Activated effector memory CD4-positive, alpha-beta T cell treated with Interleukin-2 at 50 U/mL for 16 hours (primary cell): ENCODE measurements at regions not wholly inside any gene's neighbourhood (a gene's known extent, or its start where the extent isn't known, plus 50 kb on each side); places are given as distances from the start of the nearest gene placed in this dataset.
"Not testable (repeated sequence)": the region's sequence is repeated elsewhere in the genome, so short reads cannot be mapped to it uniquely, and the experiment has no call there.

Experiments used
- DNase-seq: peaks from one replicate; pipeline ENCODE4 v3.0.0-alpha.2; 2020

DNA sequence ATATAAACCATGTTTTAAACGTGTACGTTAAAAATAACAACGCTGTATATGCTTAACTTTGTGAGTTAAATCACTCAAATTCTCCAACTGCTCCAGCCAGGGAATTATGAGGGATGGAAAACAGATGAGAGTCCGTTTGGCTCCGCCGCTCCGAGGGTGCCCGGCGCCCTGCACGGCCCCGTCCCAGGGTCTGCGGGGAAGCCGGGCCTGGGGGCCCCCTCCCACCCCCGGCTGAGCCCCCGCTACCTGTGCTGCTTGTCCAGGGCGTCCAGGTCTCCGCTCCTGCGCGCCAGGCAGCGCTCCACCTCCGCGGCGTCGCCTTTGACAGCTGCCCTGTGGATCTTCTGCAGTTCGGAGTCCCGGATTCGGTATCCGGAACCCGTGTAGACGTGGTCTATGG, 415.5 kb downstream of the FOXD4L4 start:
- not testable (repeated sequence) for DNase-seq

DNA sequence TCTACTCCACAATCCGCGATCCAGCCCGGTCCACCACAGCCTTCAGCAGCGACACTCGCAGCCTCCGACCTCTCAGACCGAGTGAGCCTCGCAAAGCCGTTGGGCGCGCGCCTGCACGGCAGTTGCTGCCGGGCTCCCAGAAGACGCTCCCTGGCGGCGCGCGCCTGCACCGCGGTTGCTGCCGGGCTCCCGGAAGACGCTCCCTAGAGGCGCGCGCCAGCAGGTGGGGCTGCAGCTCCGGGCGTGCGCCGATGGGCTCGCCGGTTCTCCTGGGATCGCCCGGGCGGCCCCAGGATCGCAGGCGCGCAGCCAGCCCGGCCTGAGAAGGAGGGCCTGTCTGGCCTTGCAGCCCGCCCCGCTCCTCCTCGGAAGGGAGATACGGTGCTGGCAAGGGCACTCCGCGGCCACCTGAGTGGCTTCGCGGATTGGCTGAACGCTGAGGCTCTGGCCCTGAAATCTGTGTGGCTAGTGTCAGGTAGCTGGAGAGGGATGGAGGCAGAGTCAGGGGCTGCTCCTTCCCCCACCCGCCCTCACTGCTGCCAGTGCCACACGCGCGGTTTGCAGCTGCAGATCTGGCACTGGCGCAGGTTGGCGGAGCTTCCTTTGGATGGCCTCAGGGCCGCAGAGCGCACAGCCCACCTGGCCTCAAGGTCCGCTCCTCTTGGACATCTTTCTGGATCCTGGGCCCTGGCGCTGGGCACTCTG, 416.2 kb downstream of the FOXD4L4 start:
- DNase-seq = not testable (repeated sequence)

DNA sequence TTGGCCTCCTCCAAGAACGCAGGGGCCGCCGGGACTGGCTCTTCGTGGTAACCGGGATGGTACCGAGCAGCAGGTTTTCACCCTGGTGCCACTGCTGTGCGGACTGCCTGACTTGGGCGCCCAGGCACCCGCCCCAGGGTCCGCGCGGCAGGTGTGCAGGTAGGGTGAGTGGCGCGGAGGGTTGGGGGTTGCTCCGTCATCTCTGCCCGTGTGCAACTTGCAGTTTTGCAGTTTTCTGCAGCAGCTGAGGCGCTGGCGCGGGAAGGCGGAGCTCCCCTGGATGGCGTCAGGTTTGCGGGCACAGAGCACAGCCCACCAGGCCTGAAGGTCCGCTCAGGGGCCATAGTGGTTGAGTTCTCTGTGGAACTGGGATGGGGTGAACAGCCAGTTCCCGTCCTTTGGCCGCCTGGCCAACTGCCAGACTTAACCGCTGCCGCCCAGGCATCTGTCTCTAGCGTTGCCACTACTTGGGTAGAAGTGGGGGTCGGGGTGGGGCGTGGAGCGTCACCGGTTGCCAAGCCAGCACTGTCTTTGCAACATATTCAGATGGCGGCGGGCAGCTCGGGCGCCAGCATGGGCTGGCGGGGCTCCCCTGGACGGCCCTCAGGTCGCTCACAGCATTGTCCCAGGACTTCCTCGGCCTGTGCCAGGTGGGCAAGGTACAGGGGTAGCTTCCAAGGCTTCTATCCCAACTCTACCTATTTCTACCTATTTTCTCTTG, 417.2 kb downstream of the FOXD4L4 start:
- not testable (repeated sequence) for DNase-seq

DNA sequence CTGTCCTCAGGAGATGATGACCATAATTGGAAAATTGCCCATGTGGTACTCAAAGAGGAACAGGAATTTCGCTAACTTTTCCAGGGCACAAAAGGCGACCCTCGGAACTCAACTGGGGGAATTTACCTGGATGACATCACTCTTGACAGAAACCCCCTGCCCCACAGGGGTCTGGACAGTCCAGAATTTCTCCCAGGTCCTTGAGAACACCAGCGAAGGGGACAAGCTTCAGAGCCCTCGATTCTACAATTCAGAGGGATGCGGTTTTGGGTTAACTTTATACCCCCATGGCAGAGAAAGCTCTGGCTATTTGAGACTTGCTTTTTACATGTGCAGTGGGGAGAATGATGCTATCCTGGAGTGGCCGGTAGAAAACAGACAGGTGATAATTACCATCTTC, 445.4 kb downstream of the FOXD4L4 start:
- not testable (repeated sequence) for DNase-seq

DNA sequence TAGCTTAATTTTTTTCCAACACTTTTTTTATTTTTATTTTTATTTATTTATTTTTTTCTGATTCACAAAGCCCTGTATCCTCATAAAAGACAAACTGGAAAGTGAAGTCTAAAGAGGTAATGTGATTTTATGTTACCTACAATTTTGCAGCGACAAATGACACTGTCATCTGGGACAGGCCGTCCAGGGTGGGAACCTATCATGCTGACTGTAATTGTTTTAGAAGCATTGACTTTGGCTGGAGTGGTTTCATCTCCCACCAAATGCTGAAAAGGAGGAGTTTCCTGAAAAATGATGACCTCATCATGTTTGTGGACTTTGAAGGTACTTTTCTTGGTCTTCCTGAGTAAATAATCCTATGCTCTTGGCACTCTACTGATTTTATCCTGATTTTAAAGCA, 446.7 kb downstream of the FOXD4L4 start:
- DNase-seq = not testable (repeated sequence)

DNA sequence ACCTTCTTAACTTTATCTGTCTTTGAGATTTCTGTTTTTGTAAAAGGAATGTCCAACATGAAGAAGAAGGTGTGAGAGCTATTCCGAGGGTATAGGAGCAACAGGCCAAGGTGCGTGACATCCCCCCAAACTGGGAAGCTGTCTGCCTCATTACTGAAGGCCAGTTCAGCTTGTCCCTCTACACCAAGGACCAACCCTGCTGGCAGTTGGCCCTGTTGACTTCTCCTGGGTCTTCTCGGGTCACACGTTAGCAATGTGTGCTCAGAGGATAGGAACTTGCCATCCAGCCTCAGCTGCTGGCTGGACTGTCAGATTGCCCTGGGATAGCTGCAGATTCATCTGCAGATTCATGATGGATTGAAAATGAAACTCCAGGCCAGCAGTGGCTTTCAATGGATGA, 460.3 kb downstream of the FOXD4L4 start:
- DNase-seq = not testable (repeated sequence)

DNA sequence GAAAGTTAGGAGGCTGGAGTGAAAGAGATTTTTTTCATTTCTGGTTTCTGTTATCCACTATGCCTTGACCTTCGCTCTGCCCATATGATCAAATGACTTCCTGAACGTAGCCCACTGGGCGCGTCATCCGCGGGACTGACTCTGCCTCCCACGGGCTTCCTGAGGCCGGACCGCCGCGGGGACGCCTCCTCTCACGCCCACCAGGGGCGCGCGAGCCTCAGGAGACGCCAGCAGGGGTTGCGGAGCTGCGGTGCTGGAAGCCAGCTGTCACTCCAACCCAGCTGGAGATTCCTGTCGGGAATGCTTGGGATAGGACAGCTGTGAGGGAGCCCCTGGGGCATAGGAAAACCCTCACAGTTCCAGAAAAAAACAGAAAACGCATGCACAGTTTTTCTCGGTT, 461.5 kb downstream of the FOXD4L4 start:
- DNase-seq = not testable (repeated sequence)

DNA sequence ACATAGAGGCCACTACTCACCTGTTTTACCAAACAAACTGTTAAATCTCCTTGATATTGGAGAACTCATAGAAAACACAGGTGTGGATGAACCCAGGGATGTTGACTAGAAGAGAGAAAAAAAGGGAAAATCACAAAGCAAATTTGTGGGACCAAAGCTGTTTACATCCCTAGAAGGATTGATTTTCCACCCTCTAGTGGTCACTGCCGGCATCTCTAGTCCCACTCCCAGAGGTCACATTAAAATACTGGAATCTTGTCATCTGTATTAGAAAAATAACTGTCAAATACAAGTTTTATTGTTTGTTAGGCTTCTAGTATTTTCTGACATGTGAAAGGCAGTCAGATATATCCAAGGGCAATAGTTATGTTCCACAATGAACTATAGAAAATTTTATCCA, 469.7 kb downstream of the FOXD4L4 start:
- not testable (repeated sequence) for DNase-seq

DNA sequence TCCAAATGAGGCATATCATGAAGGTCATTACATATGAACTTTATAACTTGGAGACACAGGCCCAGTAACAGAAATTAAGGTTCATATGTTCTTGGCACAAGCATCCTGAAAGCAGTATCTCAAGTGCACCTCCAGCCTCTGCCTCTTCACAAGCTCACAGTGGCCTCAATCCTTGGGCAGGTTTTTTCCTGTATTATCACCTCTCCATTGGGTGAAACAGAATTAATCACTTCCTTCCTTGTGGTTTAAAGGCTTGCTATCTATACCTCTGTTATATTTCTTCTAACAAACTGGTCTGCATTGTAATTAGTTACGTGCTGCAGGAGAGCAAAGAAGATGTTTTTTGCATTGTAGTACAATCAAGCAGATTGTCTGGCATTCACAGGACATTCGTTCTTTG, 471.0 kb downstream of the FOXD4L4 start:
- DNase-seq = not testable (repeated sequence)

DNA sequence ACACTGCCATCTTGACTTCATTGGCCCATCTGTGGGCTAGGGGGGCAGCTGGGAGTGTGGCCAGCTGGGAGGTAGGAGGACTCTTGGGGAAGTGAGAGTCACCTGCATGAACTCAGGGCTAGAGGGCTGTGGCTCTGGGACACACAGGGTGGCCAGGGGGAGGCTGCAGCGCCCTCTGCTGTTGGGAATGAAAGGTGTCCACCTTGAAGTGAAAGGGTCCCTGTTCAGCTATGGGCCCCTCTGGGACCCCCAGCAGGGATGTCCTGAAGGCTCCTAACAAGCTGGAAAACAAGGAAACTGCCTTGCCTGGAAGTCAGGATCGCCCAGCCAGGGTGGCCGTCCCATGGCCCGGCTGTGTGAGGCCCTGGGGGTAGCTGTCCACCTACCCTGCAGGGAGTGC, 507.8 kb downstream of the FOXD4L4 start:
- DNase-seq = not testable (repeated sequence)

DNA sequence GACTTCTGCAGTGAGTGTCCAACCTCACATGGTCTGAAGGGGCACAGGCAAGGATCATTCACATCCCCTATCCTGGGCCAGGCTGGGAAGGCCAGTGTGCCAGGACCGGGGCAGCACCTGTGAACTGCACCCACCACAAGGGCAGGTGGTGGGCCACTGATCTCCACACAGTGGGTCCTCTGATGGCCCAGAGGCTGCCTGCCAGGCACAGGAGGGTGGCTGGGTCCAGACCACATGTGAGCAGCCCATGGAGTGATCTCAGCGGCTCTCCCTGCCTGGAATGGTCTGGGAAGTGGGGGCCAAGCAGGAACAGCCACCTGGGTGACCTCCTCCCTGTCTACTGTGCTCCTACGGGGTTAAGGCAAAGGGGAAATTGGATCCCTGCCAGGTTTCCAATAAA, 508.5 kb downstream of the FOXD4L4 start:
- not testable (repeated sequence) for DNase-seq

DNA sequence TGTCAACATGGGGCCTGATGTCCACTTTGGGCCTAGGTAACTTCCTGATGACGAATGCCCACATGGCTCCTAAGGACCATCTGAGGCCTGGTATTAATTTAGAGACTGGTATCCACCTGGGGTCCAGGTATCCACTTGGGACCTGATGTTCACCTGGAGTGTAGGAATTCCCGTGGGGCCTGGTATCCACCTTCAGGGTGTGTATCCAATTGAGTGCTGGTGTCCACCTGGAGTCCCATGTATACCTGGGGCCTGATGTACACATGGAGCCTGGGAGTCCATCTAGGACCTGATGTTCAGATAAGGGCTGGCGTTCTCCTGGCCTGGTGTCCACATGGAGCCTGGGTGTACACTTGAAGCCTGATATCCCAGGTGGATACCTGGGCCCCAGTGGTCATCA, 520.6 kb downstream of the FOXD4L4 start:
- DNase-seq = not testable (repeated sequence)

DNA sequence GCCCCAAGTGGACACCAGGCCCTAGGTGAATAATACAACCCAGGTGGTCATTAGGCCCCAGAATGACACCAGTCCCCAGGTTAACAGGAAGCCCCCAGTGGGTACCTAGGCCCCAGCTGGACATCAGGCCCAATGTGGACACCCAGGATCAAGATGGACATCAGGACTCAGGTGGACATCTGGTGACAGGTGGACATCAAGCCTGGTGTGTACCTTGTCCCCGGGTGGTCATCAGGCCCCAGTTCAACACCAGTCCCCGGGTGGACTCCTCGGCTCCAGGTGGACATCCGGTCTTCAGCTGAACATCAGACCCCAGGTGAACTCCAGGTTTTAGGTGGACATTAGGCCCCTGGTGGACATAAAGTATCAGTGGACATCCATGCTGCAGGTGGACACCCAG, 524.6 kb downstream of the FOXD4L4 start:
- DNase-seq = not testable (repeated sequence)

DNA sequence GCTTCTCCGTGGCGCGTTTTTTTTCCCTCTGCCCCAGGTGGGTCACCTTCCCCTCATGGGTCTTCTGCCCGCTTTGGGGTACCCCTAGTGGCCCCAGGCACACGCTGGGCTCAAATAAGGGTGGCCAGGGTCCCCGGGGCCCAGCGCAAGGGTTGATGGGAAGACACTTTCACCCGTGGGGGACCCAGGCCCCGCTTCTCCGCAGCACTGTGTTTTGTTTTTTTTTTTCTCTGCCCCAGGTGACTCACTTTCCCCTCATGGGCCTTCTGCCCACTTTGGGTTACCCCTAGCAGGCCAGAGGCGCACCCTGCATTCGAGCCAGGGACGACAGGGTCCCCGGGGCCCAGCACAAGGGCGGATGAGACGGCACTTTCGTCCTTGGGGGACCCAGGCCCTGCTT, 526.7 kb downstream of the FOXD4L4 start:
- DNase-seq = not testable (repeated sequence)

DNA sequence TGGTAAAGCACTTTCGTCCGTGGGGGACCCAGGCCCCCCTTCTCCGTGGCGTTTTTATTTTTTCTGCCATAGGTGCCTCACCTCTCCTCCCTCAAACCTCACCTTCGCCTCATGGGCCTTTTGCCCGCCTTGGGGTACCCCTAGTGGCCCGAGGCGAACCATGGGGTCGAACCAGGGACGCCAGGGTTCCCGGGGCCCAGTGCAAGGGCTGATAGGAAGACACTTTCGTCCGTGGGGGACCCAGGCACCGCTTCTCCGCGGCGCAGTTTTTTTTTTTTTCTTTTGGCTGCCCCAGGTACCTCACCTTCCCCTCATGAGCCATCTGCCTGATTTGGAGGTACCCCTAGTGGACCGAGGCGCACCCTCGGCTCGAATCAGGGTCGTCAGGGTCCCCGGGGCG, 527.8 kb downstream of the FOXD4L4 start:
- DNase-seq = not testable (repeated sequence)

DNA sequence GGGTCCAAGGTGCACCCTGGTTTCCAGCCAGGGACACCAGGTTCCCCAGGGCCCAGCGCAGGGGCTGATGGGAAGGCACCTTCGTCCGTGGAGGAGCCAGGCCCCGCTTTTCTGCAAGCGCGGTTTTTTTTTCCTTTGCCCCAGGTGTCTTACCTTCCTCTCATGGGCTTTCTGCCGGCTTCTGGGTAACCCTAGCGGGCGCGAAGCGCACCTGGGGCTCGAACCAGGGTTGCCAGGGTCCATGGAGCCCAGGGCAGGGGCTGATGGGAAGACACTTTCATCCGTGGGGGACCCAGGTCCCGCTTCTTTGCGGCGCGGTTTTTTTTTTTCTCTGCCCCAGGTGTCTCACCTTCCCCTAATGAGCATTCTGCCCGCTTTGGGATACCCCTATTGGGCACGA, 529.3 kb downstream of the FOXD4L4 start:
- DNase-seq = not testable (repeated sequence)

DNA sequence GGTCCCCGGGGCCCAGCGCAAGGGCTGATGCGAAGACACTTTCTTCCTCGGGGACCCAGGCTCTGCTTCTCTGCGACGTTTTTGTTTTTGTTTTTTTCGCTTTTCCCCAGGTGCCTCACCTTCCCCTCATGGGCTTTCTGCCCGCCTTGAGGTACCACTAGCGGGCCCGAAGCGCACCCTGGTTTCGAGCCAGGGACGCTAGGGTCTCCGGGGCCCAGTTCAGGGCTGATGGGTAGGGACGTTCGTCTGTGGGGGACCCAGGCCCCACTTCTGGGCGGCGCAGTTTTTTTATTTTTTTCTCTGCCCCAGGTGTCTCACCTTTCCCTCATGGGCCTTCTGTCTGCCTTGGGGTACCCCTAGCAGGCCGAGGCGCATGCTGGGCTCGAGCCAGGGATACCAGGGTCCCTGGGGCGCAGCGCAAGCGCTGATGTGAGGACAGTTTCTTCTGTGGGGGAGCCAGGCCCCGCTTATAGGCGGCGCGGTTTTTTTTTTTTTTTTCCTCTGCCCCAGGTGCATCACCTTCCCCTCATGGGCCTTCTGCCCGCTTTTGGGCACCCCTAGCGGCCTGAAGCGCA, 530.0 kb downstream of the FOXD4L4 start:
- DNase-seq = not testable (repeated sequence)

DNA sequence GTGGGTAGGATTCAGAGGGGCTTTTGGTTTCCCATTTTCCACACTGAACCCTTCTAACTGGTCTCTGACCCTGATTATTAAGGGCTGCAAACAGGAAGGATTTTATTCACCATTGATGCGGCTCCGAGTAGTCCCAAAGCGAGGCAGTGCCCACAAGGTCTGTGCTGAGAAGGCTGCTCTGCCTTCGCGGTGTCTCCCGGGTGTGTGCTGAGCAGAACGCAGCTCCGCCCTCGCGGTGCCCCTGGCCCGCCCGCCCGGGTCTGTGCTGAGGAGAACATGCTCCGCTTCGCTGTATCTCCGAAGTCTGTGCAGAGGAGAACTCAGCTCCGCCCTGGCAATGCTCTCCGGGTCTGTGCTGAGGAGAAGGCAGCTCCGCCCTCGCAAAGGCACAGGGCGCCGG, 530.7 kb downstream of the FOXD4L4 start:
- DNase-seq = not testable (repeated sequence)

DNA sequence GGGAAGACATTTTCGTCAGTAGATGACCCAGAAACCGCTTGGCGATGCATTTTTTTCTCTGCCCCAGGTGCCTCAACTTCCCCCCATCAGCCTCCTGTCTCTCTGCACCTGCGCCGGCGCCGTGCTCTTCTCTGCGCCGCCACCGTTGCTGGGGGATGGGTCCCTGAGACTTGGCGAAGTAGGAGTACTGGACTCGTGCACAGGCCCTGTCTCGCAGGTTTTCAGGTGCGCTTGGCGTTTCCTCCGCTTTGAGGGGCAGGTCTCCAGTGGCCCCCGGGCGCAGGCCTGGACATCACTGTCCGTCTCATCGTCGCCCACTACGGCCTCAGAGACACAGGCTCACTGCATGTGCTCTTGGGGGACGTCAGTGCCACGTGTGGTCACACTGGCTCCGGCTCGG, 532.1 kb downstream of the FOXD4L4 start:
- DNase-seq = not testable (repeated sequence)

DNA sequence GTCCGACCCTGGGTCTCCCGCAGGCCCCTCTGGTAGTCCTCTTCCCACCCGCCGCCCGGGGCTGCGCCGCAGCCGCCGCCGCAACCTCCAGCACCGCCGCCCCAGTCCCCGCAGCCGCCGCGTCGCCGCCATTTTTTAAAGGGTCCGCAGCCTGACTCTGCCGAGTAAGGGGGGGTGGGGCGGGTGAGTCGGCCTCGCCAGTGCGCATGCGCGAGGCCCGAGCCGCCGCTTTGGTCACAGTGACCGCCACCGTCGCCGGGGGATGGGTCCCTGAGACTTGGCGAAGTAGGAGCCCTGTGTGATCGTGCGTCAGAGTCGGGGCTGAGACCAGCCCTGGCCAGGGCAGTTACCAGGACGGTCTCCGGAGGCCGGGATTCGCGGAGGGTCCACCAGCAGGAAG, 532.8 kb downstream of the FOXD4L4 start:
- peak; percentile 33 for DNase-seq

DNA sequence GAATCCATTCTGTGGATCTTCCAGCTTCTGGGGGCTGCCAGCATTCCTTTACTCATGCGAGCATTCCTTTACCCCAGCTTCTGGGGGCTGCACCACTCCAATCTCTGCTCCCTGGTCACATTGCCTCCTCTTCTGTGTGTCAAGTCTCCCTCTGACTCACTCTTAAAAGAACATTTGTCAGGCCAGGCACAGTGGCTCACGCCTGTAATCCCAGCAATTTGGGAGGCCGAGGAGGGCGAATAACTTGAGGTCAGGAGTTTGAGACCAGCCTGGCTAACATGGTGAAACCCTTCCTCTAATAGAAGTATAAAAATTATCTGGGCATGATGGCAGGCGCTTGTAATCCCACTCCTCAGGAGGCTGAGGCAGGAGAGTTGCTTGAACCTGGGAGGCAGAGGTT, 541.9 kb downstream of the FOXD4L4 start:
- not testable (repeated sequence) for DNase-seq
